ENCODE measurements at regions not wholly inside any gene's neighbourhood (a gene's known extent, or its start where the extent isn't known, plus 50 kb on each side); places are given as distances from the start of the nearest gene placed in this dataset.

DNA sequence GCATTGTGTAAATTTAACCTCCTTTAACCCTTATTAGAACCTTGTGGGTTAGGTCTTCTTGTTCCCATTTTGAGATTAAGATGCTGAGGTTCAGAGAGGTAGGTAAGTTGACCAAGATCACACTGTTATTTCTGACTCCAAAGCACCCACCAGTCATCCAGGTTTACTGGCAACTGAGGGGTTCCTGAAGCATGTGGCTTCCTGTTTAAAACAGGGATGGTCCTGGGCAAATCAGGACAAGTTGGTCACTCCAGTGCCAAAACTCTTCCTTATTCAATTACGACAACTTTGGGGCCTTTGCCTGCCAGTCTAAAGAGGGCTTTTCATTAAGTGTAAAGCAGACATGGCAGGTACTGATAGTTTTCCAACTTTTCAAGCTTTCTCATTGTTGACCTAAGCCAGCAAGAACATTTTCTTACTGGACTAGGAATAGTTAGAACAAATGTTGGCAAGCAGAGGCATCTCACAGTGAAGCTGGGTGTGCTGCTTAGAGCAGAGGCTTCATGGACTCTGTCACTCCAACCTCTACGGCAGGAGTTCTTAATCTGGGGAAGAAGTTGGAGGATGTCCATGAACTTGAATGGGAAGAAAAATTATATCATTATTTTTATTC is 149.4 kb upstream of the ADAMTS9 start:
- no peak overlapping the region for H3K4me3 ChIP-seq (ENCODE audit: low read length)
- no peak for DNase-seq (ENCODE audit: low read depth)
- TF ChIP-seq CTCF (conservative IDR thresholded peaks at IDR 0.05; ENCODE audit: low read length), result no peak

- no peak overlapping the region for H3K4me3 ChIP-seq (ENCODE audit: low read length)
- no peak for DNase-seq (ENCODE audit: low read depth)
- no peak for TF ChIP-seq CTCF (conservative IDR thresholded peaks at IDR 0.05; ENCODE audit: low read length)
These were observed 148.3 kb upstream of the ADAMTS9 start for GRCh38 chr3:64836097-64836496.

DNA sequence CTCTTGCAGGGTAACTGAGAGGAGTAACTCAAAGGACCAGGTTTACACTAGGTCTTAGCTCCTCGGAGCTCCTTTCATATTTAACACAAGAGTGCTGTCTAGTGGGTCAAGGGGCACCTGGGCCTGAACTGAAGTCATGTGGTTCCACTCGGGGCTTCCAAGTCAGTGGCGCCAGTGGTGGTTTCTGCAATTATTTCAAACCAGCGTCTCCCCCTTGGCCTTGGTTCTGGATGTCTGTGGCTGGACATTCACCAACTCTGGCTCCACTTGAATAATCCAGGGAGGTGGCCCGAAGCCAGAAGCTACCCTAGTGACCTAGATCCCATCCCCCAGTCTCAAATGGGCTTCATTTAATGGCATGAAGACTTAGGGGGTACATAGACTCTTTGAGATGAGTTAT is 144.3 kb upstream of the ADAMTS9 start:
- H3K4me3 ChIP-seq (ENCODE audit: low read length), result no peak overlapping the region
- DNase-seq (ENCODE audit: low read depth), result no peak
- TF ChIP-seq CTCF (conservative IDR thresholded peaks at IDR 0.05; ENCODE audit: low read length), result no peak

DNA sequence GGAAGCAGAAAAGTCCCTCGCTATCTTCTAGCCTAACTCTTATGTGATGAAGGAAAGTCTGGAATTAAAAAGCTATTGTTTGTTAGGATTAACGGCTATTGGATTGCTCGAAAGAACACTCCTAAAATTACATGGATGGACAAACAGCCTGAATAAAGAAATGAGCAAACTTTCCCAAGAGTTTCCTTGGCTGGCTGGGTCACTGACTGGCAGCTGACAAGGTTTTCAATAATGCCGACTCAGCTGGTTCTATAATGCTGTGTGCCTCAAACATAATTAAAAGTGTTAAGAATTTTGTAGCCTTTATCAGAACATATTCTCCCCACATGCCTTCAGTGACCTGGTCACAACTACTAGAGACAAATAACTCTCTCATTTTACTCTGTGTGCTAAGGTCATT is 142.9 kb upstream of the ADAMTS9 start:
- DNase-seq (ENCODE audit: low read depth), result no peak
- TF ChIP-seq CTCF (conservative IDR thresholded peaks at IDR 0.05; ENCODE audit: low read length), result no peak
- H3K4me3 ChIP-seq (ENCODE audit: low read length), result no peak overlapping the region

- DNase-seq (ENCODE audit: low read depth), result no peak
- TF ChIP-seq CTCF (conservative IDR thresholded peaks at IDR 0.05; ENCODE audit: low read length), result no peak
- H3K4me3 ChIP-seq (ENCODE audit: low read length), result no peak overlapping the region
These were observed 141.5 kb upstream of the ADAMTS9 start for GRCh38 chr3:64829331-64829730.

DNA sequence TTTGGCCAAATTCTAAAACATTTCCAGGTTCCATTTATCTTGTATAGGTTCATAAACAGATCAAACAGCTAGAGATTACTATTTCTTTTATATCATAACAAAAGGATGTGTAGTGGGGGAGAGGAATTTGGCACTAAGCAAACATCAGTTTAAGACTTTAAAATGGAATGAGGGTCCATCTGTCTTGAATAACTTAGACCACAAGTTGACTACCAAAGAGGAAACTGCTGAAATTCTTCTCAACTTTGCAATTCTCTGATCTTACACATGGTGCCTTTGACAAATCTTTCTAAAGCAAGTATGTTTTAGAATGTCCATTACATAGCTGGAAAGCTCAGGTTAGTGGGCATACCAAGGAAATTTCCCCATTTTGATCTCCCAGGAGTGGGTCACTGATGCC is 140.5 kb upstream of the ADAMTS9 start:
- TF ChIP-seq CTCF (conservative IDR thresholded peaks at IDR 0.05; ENCODE audit: low read length), result no peak
- peak; percentile 36 for DNase-seq (ENCODE audit: low read depth)
- no peak overlapping the region for H3K4me3 ChIP-seq (ENCODE audit: low read length)

GRCh38 chr3:64827431-64827830 is 139.6 kb upstream of the ADAMTS9 start:
- DNase-seq (ENCODE audit: low read depth), result no peak
- H3K4me3 ChIP-seq (ENCODE audit: low read length), result no peak overlapping the region
- TF ChIP-seq CTCF (conservative IDR thresholded peaks at IDR 0.05; ENCODE audit: low read length), result no peak

All from AG10803 (cell line).